ENCODE measurements at regions not wholly inside any gene's neighbourhood (a gene's known extent, or its start where the extent isn't known, plus 50 kb on each side); places are given as distances from the start of the nearest gene placed in this dataset.

- no peak for TF ChIP-seq ZNF678 (CRISPR knock-in tag; IDR thresholded peaks at IDR 0.05)
Observed at GRCh38 chr17:77651988-77652387, 306.5 kb upstream of the TNRC6C start (continued).

DNA sequence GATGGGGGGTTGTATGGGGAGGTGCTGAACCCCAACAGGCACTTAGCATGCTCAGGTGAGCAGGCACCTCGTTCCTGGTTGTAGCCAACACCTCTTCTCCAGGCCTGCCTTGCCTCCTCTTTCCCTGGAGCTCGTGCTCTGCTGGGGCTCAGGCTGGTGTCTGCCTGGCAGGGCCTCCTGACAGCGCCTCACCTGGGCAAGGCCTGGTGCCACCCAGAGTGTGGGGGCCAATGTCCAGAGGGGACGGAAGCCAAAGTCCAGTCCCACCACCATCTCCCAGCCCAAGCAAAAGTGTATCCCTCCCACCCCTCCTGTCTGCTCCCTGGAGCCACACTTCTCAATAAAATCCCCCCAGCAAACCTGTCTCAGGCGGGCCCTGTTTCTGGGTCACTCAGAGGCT, 304.2 kb upstream of the TNRC6C start:
- H3K79me2 ChIP-seq (ENCODE audit: insufficient read depth, low read length): no peaks in the 10 kb centered on the region
- peaks cover 7% of the 10 kb centered on the region; the same call in 1 of the 2 replicates for H3K9me3 ChIP-seq (ENCODE audit: low read length)
- ATAC-seq (no peak; the same call in 2 of the 3 replicates), FAIRE-seq (no peak), DNase-seq (ENCODE audit: low spot score) (no peak)
- H4K20me1 ChIP-seq (ENCODE audit: insufficient read depth, low read length): no peaks in the 10 kb centered on the region
- POLR2A ChIA-PET: no interaction called here
- in situ Hi-C loops (cut with HindIII; ENCODE audit: extremely low pct_ligation_motif_present, low pct_unique_long_range_greater_than_20kb) (no loop called here), intact Hi-C loops (cut with micrococcal nuclease; ENCODE audit: unreplicated experiment) (no loop called here)
- 24% methylated on average over 4 of the region's 5 CpGs for WGBS (ENCODE audit: low lambda C conversion rate)
- TF ChIP-seq ZNF331 (CRISPR knock-in tag; IDR thresholded peaks at IDR 0.05): no peak
- TF ChIP-seq, protein P1, sequence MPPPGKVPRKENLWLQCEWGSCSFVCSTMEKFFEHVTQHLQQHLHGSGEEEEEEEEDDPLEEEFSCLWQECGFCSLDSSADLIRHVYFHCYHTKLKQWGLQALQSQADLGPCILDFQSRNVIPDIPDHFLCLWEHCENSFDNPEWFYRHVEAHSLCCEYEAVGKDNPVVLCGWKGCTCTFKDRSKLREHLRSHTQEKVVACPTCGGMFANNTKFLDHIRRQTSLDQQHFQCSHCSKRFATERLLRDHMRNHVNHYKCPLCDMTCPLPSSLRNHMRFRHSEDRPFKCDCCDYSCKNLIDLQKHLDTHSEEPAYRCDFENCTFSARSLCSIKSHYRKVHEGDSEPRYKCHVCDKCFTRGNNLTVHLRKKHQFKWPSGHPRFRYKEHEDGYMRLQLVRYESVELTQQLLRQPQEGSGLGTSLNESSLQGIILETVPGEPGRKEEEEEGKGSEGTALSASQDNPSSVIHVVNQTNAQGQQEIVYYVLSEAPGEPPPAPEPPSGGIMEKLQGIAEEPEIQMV (CRISPR knock-in tag; IDR thresholded peaks at IDR 0.05; ENCODE audit: low read depth): no peak
- TF ChIP-seq NCOA2 (CRISPR knock-in tag; IDR thresholded peaks at IDR 0.05): no peak
- TF ChIP-seq RXRB (CRISPR knock-in tag; IDR thresholded peaks at IDR 0.05; ENCODE audit: borderline replicate concordance): no peak
- no peak for TF ChIP-seq CCAR2 (optimal IDR thresholded peaks at IDR 0.05; ENCODE audit: low read depth, low read length)
- no peak for TF ChIP-seq ZNF3 (CRISPR knock-in tag; IDR thresholded peaks at IDR 0.05)
- TF ChIP-seq CBX2 (IDR thresholded peaks at IDR 0.05; ENCODE audit: low read depth, low read length): no peak
- TF ChIP-seq CBX2 (CRISPR knock-in tag; IDR thresholded peaks at IDR 0.05; ENCODE audit: low read depth): no peak
- TF ChIP-seq NFKB2 (CRISPR knock-in tag; IDR thresholded peaks at IDR 0.05; ENCODE audit: borderline replicate concordance): no peak
- TF ChIP-seq ZNF761 (CRISPR knock-in tag; conservative IDR thresholded peaks at IDR 0.05): no peak
- no peak for TF ChIP-seq DPF2 (CRISPR knock-in tag; IDR thresholded peaks at IDR 0.05; ENCODE audit: borderline replicate concordance, low read depth)
- no peak for TF ChIP-seq MXI1 (IDR thresholded peaks at IDR 0.05; ENCODE audit: borderline replicate concordance, low read depth, low read length)
- no peaks in the 10 kb centered on the region for H3K4me1 ChIP-seq (ENCODE audit: insufficient read depth, low read length)
- H3K4me2 ChIP-seq (ENCODE audit: low read depth, low read length): no peak overlapping the region
- H2AFZ ChIP-seq (ENCODE audit: low read length): no peak overlapping the region
- H3K4me3 ChIP-seq (replicated peaks in 1 of 3; ENCODE audit: insufficient read depth in 1 of 3, low read depth in 2 of 3, low read length in 3 of 3): no peak overlapping the region
- H3K36me3 ChIP-seq (replicated peaks in 1 of 2; ENCODE audit: control insufficient read depth in 1 of 2, insufficient read depth in 2 of 2, low read length in 2 of 2): no peaks in the 10 kb centered on the region
- BruUV-seq (replicated peaks): no TSS peak
- H3K27ac ChIP-seq (ENCODE audit: extremely low read length, insufficient read depth, low read length): no peak overlapping the region
- CTCF ChIA-PET (ENCODE audit: low intra/inter-chr PET ratio, low total read pairs): no interaction called here
- H3K27me3 ChIP-seq (ENCODE audit: control insufficient read depth in 1 of 2, insufficient read depth in 2 of 2, low read length in 2 of 2): peaks cover 15 to 85% of the 10 kb centered on the region in 2 experiments
- no peak overlapping the region for H3K9ac ChIP-seq (ENCODE audit: insufficient read depth, low read depth, low read length)

All from HepG2 (cell line).